Stimulated activated naive CD8-positive, alpha-beta T cell treated with anti-CD3 and anti-CD28 coated beads, Interleukin-15, amount 100 ng/mL, for 72 hours (primary cell): ENCODE measurements at regions not wholly inside any gene's neighbourhood (a gene's known extent, or its start where the extent isn't known, plus 50 kb on each side); places are given as distances from the start of the nearest gene placed in this dataset.
A peak's percentile ranks its signal among the peaks of the same experiment; 100 is the strongest.

Experiments used
- ATAC-seq: fragments of 150-1000 bp; cut with Tn5 transposase; 2 replicates; pipeline ENCODE4 v1.10.0; 2021; ENCODE audit warnings: mild to moderate bottlenecking, moderate library complexity
- DNase-seq, 2 donors: peaks; one replicate each; pipeline ENCODE4 v3.0.0; 2021 to 2022
- H3K27ac Mint-ChIP-seq, 2 donors: one replicate each; pipeline ENCODE4 v1.8.0; 2022; ENCODE audit warnings: mild to moderate bottlenecking in 2 of 2, mixed read lengths in 2 of 2, moderate library complexity in 2 of 2
- H3K27me3 Mint-ChIP-seq: one replicate; pipeline ENCODE4 v1.8.0; 2022; ENCODE audit warnings: mixed read lengths
- H3K4me1 Mint-ChIP-seq: one replicate; pipeline ENCODE4 v1.8.0; 2022; ENCODE audit warnings: mild to moderate bottlenecking, mixed read lengths
- H3K4me3 Mint-ChIP-seq, 2 donors: one replicate each; pipeline ENCODE4 v1.8.0; 2022; ENCODE audit warnings: mild to moderate bottlenecking in 2 of 2, mixed read lengths in 2 of 2, moderate library complexity in 1 of 2
- H3K9me3 Mint-ChIP-seq, 2 donors: one replicate each; pipeline ENCODE4 v1.8.0; 2022; ENCODE audit warnings: mixed read lengths in 2 of 2

- H3K4me3 Mint-ChIP-seq: no peak overlapping the region
- H3K27me3 Mint-ChIP-seq: peaks cover 16% of the 10 kb centered on the region
- no peaks in the 10 kb centered on the region for H3K9me3 Mint-ChIP-seq
- ATAC-seq: no peak
- H3K27ac Mint-ChIP-seq: peak overlapping the region in 1 of 2 donors; percentile 62
- DNase-seq: no peak
- no peaks in the 10 kb centered on the region for H3K4me1 Mint-ChIP-seq
Measured at GRCh38 chr1:29746076-29746665, 509.8 kb downstream of the PTPRU start.

DNA sequence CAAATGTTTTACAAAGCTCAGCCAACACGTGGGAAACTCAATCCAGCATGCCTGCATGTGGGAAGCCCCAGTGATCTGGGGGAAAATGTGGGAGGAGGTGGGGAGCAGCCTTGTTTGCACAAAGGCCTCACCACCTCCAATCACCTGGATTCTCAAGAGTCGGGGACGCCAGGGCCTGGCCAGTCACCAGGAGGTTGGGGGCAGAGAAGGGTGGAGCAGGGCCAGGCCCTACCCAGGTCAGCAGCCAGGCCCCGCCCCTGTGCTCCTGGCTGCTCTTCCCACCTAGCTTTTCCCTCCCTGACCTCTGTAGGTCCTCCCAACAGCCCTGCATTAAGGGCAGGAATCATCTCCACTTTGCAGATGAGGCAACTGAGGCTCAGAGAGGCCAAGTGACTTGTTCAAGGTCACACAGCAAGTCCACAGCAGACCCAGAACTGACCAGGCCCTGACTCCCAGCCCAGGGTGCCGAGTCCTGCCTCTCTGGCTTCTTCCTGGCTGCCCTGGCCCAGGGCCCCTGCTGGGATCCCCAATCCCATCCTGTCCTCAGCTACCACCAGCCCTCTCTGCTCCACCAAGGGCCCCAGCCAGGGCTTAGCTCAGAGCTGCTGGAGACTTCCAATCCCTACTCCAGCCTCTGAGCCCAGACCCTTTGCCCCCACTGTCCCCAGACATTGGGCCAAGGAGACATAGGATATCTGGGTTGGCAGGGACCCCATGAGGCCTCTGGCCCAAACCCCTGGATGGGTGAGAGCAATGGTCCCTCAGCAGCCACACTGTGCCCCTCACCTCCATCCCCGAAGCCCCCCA lies 508.6 kb downstream of the PTPRU start:
- H3K4me3 Mint-ChIP-seq: no peak overlapping the region
- H3K9me3 Mint-ChIP-seq: no peaks in the 10 kb centered on the region
- peaks cover 16% of the 10 kb centered on the region for H3K27me3 Mint-ChIP-seq
- no peaks in the 10 kb centered on the region for H3K4me1 Mint-ChIP-seq
- no peak overlapping the region for H3K27ac Mint-ChIP-seq
- ATAC-seq: no peak
- DNase-seq: no peak

DNA sequence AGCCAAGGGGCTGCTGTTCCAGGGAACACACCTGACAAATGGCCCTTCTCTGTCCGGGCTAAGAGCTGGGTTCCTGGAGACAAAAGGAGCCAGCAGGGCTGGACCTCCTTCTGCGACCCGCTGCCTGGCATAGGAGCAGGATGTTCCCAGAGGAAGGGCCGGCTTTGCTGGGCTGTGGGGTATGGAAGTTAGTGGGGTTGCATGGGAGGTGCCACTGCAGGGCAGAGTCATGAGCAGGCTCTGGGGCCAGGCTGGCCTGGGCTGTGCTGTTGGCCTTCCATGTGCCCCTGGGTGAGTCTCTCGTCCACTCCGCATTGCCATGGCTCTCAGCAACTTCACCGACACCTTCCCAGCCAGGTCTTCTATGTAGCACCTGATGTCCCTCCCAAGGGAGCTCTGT lies 507.6 kb downstream of the PTPRU start:
- DNase-seq (no peak), ATAC-seq (no peak)
- Mint-ChIP-seq H3K4me3 (no peak overlapping the region), H3K27me3 (peaks cover 26% of the 10 kb centered on the region), H3K4me1 (no peaks in the 10 kb centered on the region), H3K27ac (no peak overlapping the region), H3K9me3 (no peaks in the 10 kb centered on the region)

DNA sequence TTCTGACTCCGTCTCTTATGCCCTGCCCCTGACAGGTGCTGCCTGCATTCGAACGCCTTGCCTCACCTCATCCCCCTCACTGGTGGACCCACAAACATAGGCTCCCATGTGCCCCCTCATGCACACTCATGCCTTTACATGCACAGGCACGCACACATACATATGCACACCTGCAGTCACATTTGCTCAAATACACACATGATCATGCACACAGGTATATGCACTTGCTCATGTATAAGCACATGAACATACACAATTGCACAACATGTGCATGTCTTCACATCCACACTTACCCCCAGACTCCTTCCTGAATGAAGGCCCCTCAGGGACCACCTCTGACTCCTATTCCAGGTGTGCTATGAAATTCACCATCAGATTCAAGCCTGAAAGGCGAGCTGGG lies 506.9 kb downstream of the PTPRU start:
- Mint-ChIP-seq H3K4me3 (no peak overlapping the region), H3K9me3 (no peaks in the 10 kb centered on the region), H3K4me1 (no peaks in the 10 kb centered on the region), H3K27me3 (peaks cover 30% of the 10 kb centered on the region), H3K27ac (peak overlapping the region in 1 of 2 donors; percentile 5)
- ATAC-seq (no peak), DNase-seq (no peak)

- Mint-ChIP-seq H3K4me1 (no peaks in the 10 kb centered on the region), H3K9me3 (no peaks in the 10 kb centered on the region), H3K27me3 (peaks cover 40% of the 10 kb centered on the region), H3K27ac (no peak overlapping the region), H3K4me3 (no peak overlapping the region)
- ATAC-seq (no peak), DNase-seq (no peak)
Measured at GRCh38 chr1:29739176-29739575, 502.9 kb downstream of the PTPRU start.

DNA sequence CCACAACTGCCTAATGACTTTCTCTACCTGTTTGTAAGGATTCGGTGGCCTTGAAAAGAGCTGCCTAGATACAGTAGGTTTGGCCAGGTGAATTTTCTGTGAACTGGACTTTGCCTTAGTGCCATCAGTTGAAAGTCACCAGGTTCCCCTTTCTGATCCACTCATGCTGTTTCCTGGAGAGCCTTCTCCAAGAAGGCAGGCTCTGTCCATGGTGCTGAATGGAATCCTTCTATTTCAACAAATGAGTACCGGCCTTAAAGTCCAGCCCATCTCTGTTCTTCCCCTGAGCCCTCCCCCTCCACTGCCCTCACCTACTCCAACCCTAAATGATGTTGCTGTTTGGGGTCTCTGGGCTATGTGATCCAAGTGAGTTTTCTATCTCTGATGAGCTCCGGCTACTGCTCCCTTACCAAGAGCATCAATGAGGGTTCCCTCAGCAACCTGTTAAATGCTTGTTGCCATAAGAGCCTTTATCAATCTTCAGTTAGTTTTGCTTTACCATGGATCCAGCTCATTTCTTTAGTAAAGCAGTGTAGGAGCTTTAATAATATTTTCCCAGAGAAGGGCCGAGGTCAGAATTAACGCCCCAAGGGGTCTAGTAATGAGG lies 500.4 kb downstream of the PTPRU start:
- H3K27ac Mint-ChIP-seq: no peak overlapping the region
- DNase-seq (no peak), ATAC-seq (no peak)
- H3K9me3 Mint-ChIP-seq: no peaks in the 10 kb centered on the region
- no peak overlapping the region for H3K4me3 Mint-ChIP-seq
- H3K4me1 Mint-ChIP-seq: no peaks in the 10 kb centered on the region
- H3K27me3 Mint-ChIP-seq: peaks cover 32% of the 10 kb centered on the region

DNA sequence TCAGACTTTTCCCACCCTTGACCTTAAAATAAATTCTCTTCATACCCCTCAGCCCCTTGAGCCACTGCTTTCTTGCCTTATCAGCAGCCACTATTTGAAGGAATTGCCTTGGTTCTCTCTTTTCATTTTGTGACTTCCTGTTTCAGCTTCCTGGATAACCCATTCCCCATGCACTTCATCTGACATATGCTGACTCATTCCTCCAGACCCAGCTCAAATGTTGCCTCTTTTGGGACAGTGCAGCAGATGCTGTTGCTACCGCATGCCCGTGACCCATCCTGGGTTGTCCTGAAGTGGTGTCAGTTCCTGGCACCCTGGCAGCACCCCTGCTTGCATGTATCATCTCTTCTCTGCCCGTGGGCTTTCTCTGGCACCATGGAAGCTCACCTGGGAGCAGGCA lies 496.1 kb downstream of the PTPRU start:
- Mint-ChIP-seq H3K9me3 (no peaks in the 10 kb centered on the region), H3K27ac (no peak overlapping the region), H3K27me3 (peaks cover 6% of the 10 kb centered on the region), H3K4me1 (no peaks in the 10 kb centered on the region), H3K4me3 (no peak overlapping the region)
- ATAC-seq: no peak
- DNase-seq: no peak

DNA sequence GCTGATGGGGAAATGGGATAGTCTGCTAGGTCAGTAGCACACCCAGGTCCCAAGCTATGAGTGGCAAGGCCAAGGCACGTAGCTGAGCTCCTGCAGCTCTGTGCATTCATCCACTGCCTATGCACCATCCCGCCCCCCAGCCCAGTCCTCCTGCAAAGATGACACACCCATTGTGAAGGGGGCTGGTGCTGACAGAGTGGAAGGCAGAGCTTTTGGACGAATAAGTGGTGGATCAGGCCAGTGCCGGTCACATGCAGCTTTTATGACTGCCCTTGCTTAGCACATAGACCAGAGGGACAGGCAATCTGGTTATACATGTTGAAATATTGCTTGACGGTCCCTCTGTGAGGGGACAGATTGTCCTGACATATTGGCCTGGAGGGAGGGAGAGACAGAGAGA lies 494.3 kb downstream of the PTPRU start:
- H3K4me3 Mint-ChIP-seq: no peak overlapping the region
- ATAC-seq (no peak), DNase-seq (no peak)
- H3K27ac Mint-ChIP-seq: peak overlapping the region in 1 of 2 donors; percentile 14
- H3K4me1 Mint-ChIP-seq: no peaks in the 10 kb centered on the region
- H3K27me3 Mint-ChIP-seq: no peaks in the 10 kb centered on the region
- no peaks in the 10 kb centered on the region for H3K9me3 Mint-ChIP-seq

DNA sequence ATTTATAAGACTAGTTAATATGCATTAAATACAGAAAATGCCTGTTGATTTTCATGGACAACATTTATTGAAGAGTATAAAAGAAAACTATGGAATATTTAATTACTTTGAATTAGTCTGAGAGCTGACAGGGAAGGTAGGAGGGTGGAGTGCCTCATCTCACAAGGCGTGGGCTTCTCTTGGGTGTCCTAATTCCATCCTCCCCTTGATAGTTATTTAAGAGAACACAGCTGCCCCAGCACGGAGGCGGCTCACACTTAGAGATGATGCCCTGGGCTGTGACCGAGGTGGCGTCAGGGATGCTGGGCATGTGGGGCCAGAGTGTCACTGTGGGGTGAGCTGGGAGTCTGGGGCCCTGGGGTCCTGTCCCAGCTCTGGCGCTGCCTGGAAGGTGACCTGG lies 493.0 kb downstream of the PTPRU start:
- no peak for DNase-seq
- Mint-ChIP-seq H3K27me3 (no peaks in the 10 kb centered on the region), H3K4me3 (no peak overlapping the region), H3K9me3 (peaks cover 0 to 4% of the 10 kb centered on the region in 2 donors), H3K4me1 (no peaks in the 10 kb centered on the region), H3K27ac (no peak overlapping the region)
- no peak for ATAC-seq

DNA sequence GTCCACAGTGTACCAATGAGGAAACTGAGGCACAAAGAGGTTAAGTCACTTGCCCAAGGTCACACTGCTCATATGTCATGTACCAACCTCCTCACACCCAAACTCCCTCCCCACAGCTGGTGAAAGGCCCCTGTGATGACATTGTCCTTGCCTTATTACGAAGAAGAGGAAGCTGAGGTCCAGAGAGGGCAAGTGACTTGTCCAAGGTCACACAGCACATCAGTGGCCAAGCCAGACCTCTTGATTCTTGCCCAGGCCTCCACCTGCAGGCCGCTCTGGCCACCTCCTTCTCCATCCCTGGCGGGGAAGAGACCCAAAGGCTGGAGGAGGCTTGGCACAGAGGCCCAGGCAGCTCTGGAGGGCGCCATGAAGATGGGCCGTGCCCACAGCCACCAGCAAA lies 492.4 kb downstream of the PTPRU start:
- Mint-ChIP-seq H3K9me3 (peaks cover 4 to 10% of the 10 kb centered on the region in 2 donors), H3K27ac (no peak overlapping the region), H3K4me3 (no peak overlapping the region), H3K27me3 (no peaks in the 10 kb centered on the region), H3K4me1 (no peaks in the 10 kb centered on the region)
- no peak for ATAC-seq
- no peak for DNase-seq

- H3K27ac Mint-ChIP-seq: no peak overlapping the region
- DNase-seq: no peak
- H3K4me1 Mint-ChIP-seq: no peaks in the 10 kb centered on the region
- H3K27me3 Mint-ChIP-seq: peaks cover under 1% of the 10 kb centered on the region
- H3K9me3 Mint-ChIP-seq: peaks cover 6 to 38% of the 10 kb centered on the region in 2 donors
- H3K4me3 Mint-ChIP-seq: no peak overlapping the region
- no peak for ATAC-seq
Measured at GRCh38 chr1:29725262-29725661, 488.9 kb downstream of the PTPRU start.

DNA sequence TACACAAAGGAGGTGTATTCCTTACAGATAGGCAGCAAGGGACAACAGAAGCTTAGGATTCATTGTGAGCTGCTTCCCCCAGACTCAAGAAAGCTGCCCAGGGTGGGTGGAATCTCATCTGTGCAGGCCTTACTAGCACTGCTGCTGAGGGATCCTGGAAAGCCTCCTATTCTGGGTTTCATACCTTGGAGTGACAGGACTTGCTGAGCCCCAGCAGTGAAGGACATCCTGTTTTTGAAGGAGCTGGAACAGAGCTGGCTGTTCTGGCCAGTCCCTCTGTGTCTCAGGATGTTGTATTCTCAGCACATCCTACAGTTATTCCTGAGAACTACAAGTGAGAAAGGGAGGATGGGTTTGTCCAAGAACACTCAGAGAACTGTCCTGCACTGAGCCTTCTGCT lies 486.3 kb downstream of the PTPRU start:
- DNase-seq (no peak), ATAC-seq (no peak)
- H3K4me3 Mint-ChIP-seq: no peak overlapping the region
- peaks cover 13% of the 10 kb centered on the region for H3K27me3 Mint-ChIP-seq
- H3K27ac Mint-ChIP-seq: peak overlapping the region in 1 of 2 donors; percentile 81
- peaks cover 19 to 60% of the 10 kb centered on the region in 2 donors for H3K9me3 Mint-ChIP-seq
- H3K4me1 Mint-ChIP-seq: peaks cover 6% of the 10 kb centered on the region

DNA sequence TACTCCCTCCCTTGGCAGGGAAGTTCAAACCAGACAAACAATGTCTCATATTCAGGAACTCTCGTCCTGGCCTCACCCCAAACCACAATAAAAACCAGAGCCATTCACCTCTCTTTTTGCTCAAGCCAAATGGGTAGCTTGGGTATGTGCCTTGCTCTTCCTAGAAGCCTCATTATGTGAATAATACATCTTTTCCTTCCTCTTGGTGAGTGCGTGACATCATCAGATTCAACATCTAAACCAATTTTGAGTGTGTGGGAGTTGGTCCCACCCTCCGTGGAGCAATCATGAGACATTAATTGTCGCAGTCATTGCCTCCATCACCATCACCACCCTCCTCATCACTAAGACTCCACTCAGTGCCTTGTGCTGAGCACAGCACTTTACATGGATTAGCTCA lies 482.9 kb downstream of the PTPRU start:
- H3K27ac Mint-ChIP-seq: peak overlapping the region in 1 of 2 donors; percentile 66
- DNase-seq (peak in 1 of 2 donors; percentile 57), ATAC-seq (peak; percentile 92)
- peaks cover 22 to 58% of the 10 kb centered on the region in 2 donors for H3K9me3 Mint-ChIP-seq
- H3K4me1 Mint-ChIP-seq: peaks cover 6% of the 10 kb centered on the region
- peak overlapping the region in 1 of 2 donors; percentile 36 for H3K4me3 Mint-ChIP-seq
- H3K27me3 Mint-ChIP-seq: peaks cover 13% of the 10 kb centered on the region

- Mint-ChIP-seq H3K9me3 (peaks cover 19 to 53% of the 10 kb centered on the region in 2 donors), H3K4me3 (no peak overlapping the region), H3K4me1 (peaks cover 6% of the 10 kb centered on the region), H3K27me3 (peaks cover 13% of the 10 kb centered on the region), H3K27ac (peak overlapping the region in 1 of 2 donors; percentile 8)
- no peak for DNase-seq
- ATAC-seq: peak; percentile 39
Measured at GRCh38 chr1:29718791-29719190, 482.5 kb downstream of the PTPRU start.

GRCh38 chr1:29716306-29716705 lies 480.0 kb downstream of the PTPRU start:
- Mint-ChIP-seq H3K9me3 (peaks cover 16 to 34% of the 10 kb centered on the region in 2 donors), H3K27me3 (peaks cover 29% of the 10 kb centered on the region), H3K27ac (no peak overlapping the region), H3K4me1 (peaks cover 18% of the 10 kb centered on the region), H3K4me3 (no peak overlapping the region)
- ATAC-seq (no peak), DNase-seq (no peak)

DNA sequence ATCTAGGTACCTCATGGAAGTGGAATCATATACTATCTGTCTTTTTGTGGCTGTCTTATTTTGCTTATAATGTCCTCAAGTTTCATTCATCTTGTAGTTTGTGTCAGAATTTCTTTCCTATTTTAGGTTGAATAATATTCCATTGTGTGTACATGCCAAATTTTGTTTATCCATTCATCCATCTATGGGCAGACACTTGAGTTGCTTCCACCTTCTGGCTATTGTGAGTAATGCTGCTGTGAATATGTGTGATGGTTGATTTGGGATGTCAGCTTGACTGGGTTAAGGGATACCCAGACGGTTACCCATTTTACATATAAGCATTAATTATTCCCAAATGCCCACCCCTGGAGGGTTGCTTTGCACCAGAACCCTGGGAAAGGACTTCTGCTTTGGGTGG lies 477.5 kb downstream of the PTPRU start:
- H3K4me3 Mint-ChIP-seq: no peak overlapping the region
- DNase-seq: no peak

More for the DNA sequence above, 477.5 kb downstream of the PTPRU start:
- ATAC-seq: no peak
- Mint-ChIP-seq H3K27ac (no peak overlapping the region), H3K9me3 (peaks cover 10 to 11% of the 10 kb centered on the region in 2 donors), H3K27me3 (peaks cover 24% of the 10 kb centered on the region), H3K4me1 (peaks cover 26% of the 10 kb centered on the region)
